Adrenal gland (tissue), 9 donors: ENCODE measurements at regions not wholly inside any gene's neighbourhood (a gene's known extent, or its start where the extent isn't known, plus 50 kb on each side); places are given as distances from the start of the nearest gene placed in this dataset.

Experiments
- DNase-seq, 7 donors: peaks; one replicate each; pipeline ENCODE4 v3.0.0-alpha.2; 2019 to 2020
- H3K27ac ChIP-seq, 5 donors: fragments of 200-600 bp; sonication (generic) in 4 of 5; 1 replicate in 3 of 5; 2 replicates in 2 of 5; pipeline versions ENCODE4 v1.5.1 to v1.8.0; 2016 to 2020; ENCODE audit warnings: mild to moderate bottlenecking in 1 of 5
- H3K27me3 ChIP-seq: fragments of 200-600 bp; 2 replicates; pipeline ENCODE4 v1.8.0; 2021
- H3K36me3 ChIP-seq, 2 donors: fragments of 200-600 bp; replicated peaks in 1 of 2; 1 replicate in 1 of 2; 2 replicates in 1 of 2; pipeline versions ENCODE4 v1.5.1 to v1.8.0; 2018 to 2022
- H3K4me1 ChIP-seq, 2 donors: fragments of 200-600 bp; replicated peaks in 1 of 2; 1 replicate in 1 of 2; 2 replicates in 1 of 2; pipeline versions ENCODE4 v1.5.1 to v1.8.0; 2018 to 2021
- H3K4me3 ChIP-seq, 4 donors: fragments of 200-600 bp; sonication (generic) in 3 of 4; one replicate each; pipeline ENCODE4 v1.5.1; 2016 to 2018
- H3K9me3 ChIP-seq, 3 donors: fragments of 200-600 bp; sonication (generic) in 1 of 3; replicated peaks in 1 of 3; 1 replicate in 2 of 3; 2 replicates in 1 of 3; pipeline versions ENCODE4 v1.5.1 to v1.8.0; 2016 to 2021
- CTCF ChIP-seq, 6 experiments: fragments of 450-650 bp in 4 of 6; fragments of 200-600 bp in 2 of 6; sonication (generic) in 1 of 6; IDR thresholded peaks; 1 replicate in 5 of 6; 2 replicates in 1 of 6; pipeline versions ENCODE4 v1.5.1 to v1.8.0; 2016 to 2021; ENCODE audit warnings: antibody characterized with exemption in 6 of 6, mild to moderate bottlenecking in 2 of 6, moderate library complexity in 1 of 6
- POLR2A ChIP-seq, 2 donors: fragments of 450-650 bp; IDR thresholded peaks; one replicate each; pipeline ENCODE4 v1.6.1; 2017; ENCODE audit warnings: antibody characterized with exemption in 2 of 2, mild to moderate bottlenecking in 2 of 2, moderate library complexity in 1 of 2
- whole genome bisulfite sequencing, 4 donors: extraction: QIAGEN DNeasy Blood & Tissue Kit in 2 of 4; methylation state at CpG; one replicate each; pipeline versions ENCODE4 v1.1.5 to v1.1.7; 2013 to 2017; 5-methylcytosine and 5-hydroxymethylcytosine counted together
- intact Hi-C, 2 donors: fragments of 100-400 bp; cut with DNase I; formaldehyde crosslinking; loops; one replicate each; pipeline versions ENCODE4 v1.14.1 to v1.15.0; 2022 to 2023
- donor health status: healthy with polysubstance abuse.
- donor health status: Bipolar disorder and iron deficiency.
- donor health status: DM: yes; HTN: yes; CAD: no.
- donor health status: DM: no; HTN: no; CAD: no.
- donor health status: DM: no; HTN: no; CAD: no.

DNA sequence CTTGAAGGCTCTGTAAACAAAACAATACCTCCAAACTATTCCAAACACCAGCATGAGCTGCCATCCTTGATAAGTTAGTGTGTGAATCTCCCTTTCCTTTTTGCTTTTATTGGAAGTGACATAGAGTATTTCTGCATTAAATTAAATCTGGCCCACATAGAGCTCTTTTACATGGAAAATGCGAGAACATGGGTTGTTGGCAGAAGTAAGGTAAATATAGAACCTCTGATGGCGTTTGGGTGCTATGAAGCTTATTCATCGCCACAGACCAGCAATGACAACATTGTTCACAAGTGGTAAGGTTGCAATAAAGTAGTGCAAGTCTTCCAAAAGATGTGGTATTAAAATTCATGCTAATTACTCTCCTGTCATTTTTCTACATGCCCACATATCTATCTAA lies 445.8 kb upstream of the JAG1 start:
- TF ChIP-seq POLR2A (IDR thresholded peaks at IDR 0.05) (no peak), CTCF (IDR thresholded peaks at IDR 0.05) (no peak)
- Histone ChIP-seq H3K4me1 (no peaks in the 10 kb centered on the region), H3K36me3 (no peaks in the 10 kb centered on the region), H3K27me3 (no peaks in the 10 kb centered on the region), H3K4me3 (no peak overlapping the region), H3K27ac (no peak overlapping the region), H3K9me3 (no peaks in the 10 kb centered on the region)
- WGBS, 4 donors, result 82 to 88% (median 85%) methylated on average over 3 of the region's 3 CpGs
- intact Hi-C loops, result no loop called here
- no peak for DNase-seq

GRCh38 chr20:11120431-11120830 lies 446.6 kb upstream of the JAG1 start:
- H3K27me3 ChIP-seq, result no peaks in the 10 kb centered on the region
- H3K36me3 ChIP-seq, result no peaks in the 10 kb centered on the region
- no peak for DNase-seq
- WGBS, 4 donors, result 69 to 76% (median 74%) methylated on average over 4 of the region's 4 CpGs
- no peak overlapping the region for H3K27ac ChIP-seq
- intact Hi-C loops, result no loop called here
- no peak overlapping the region for H3K4me3 ChIP-seq
- no peaks in the 10 kb centered on the region for H3K9me3 ChIP-seq
- H3K4me1 ChIP-seq, result no peaks in the 10 kb centered on the region
- TF ChIP-seq POLR2A (IDR thresholded peaks at IDR 0.05) (no peak), CTCF (IDR thresholded peaks at IDR 0.05) (no peak)

DNA sequence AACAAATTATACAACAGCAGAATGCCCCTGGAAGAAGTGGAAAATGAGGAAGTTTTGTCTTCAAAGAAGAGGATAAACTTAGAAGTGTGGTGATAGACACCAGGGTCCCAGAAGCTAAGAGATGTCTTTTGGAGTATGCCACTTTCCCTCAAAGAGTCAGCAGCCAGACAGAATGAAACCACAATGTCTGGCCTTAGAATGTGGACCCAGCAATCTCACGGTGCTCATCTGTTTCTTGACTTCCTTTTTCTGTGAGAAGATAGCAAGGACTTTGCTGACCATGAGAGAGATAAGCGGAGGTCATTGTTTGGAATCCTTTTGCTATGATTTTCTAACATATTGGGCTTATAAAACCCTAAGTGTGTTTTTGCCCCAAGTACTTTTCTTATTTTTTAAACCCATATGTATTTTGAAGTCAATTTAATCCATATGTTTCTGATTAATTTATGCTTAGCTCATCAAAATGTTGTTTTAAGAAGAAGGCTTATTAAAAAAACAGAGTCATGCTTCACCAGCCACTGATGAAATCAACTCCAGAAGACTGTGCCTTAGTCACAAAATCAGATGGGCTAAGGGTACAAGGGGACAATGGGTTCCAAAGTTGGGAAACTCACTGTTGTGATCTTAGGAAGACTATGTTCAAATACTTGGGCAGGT lies 451.2 kb upstream of the JAG1 start:
- TF ChIP-seq POLR2A (IDR thresholded peaks at IDR 0.05) (no peak), CTCF (IDR thresholded peaks at IDR 0.05) (no peak)
- 47 to 59% (median 54%) methylated on average over 2 of the region's 2 CpGs for WGBS, 4 donors
- H3K36me3 ChIP-seq, result no peaks in the 10 kb centered on the region
- intact Hi-C loops, result no loop called here
- DNase-seq, result no peak
- no peaks in the 10 kb centered on the region for H3K27me3 ChIP-seq
- no peak overlapping the region for H3K4me3 ChIP-seq
- no peaks in the 10 kb centered on the region for H3K9me3 ChIP-seq
- no peaks in the 10 kb centered on the region for H3K4me1 ChIP-seq
- no peak overlapping the region for H3K27ac ChIP-seq

GRCh38 chr20:11128220-11128718 lies 454.5 kb upstream of the JAG1 start:
- TF ChIP-seq CTCF (IDR thresholded peaks at IDR 0.05), result no peak
- no peak for TF ChIP-seq POLR2A (IDR thresholded peaks at IDR 0.05)
- H3K4me1 ChIP-seq, result no peaks in the 10 kb centered on the region
- intact Hi-C loops, result no loop called here
- no peak for DNase-seq
- H3K27ac ChIP-seq, result no peak overlapping the region
- H3K4me3 ChIP-seq, result no peak overlapping the region
- no peaks in the 10 kb centered on the region for H3K27me3 ChIP-seq
- 46 to 57% (median 51%) methylated on average over 3 of the region's 3 CpGs for WGBS, 4 donors
- no peaks in the 10 kb centered on the region for H3K9me3 ChIP-seq
- no peaks in the 10 kb centered on the region for H3K36me3 ChIP-seq
